ENCODE measurements at regions not wholly inside any gene's neighbourhood (a gene's known extent, or its start where the extent isn't known, plus 50 kb on each side); places are given as distances from the start of the nearest gene placed in this dataset.
"Not testable (repeated sequence)": the region's sequence is repeated elsewhere in the genome, so short reads cannot be mapped to it uniquely, and the experiment has no call there.

- CTCF ChIA-PET: no interaction called here
Observed at GRCh38 chr11:106306942-106307341, 229.5 kb downstream of the AASDHPPT start.

GRCh38 chr11:106309070-106309684, 231.7 kb downstream of the AASDHPPT start:
- no peak for DNase-seq
- ChIA-PET CTCF (no interaction called here), POLR2A (no interaction called here)
- Histone ChIP-seq H3K27me3 (replicated peaks in 2 of 5; ENCODE audit: control insufficient read depth in 4 of 5, insufficient read depth in 5 of 5, low read length in 4 of 5) (no peaks in the 10 kb centered on the region), H3K9me3 (ENCODE audit: control extremely low read depth in 1 of 5, control insufficient read depth in 4 of 5, insufficient read depth in 2 of 5, low read depth in 1 of 5, low read length in 4 of 5) (no peaks in the 10 kb centered on the region), H3K4me1 (ENCODE audit: control extremely low read depth in 1 of 4, control insufficient read depth in 4 of 4, insufficient read depth in 4 of 4, low read length in 3 of 4) (peaks cover 0 to 3% (median 0%) of the 10 kb centered on the region in 4 experiments), H3K36me3 (ENCODE audit: control insufficient read depth in 4 of 4, insufficient read depth in 4 of 4, low read length in 3 of 4) (no peaks in the 10 kb centered on the region), H3K4me3 (ENCODE audit: control insufficient read depth in 1 of 7, extremely low read depth in 1 of 7, insufficient read depth in 4 of 7, low read depth in 2 of 7, low read length in 6 of 7) (no peak overlapping the region), H3K27ac (ENCODE audit: insufficient read depth in 1 of 2, low read depth in 1 of 2, low read length in 2 of 2, poor library complexity in 1 of 2, severe bottlenecking in 2 of 2) (no peak overlapping the region)
- no CpG with 5 or more reads among the region's 2 CpGs for WGBS (ENCODE audit: insufficient coverage)

More at GRCh38 chr11:106306942-106307341, 229.5 kb downstream of the AASDHPPT start:
- DNase-seq: no peak
- Histone ChIP-seq H3K9me3 (ENCODE audit: control extremely low read depth in 1 of 5, control insufficient read depth in 4 of 5, insufficient read depth in 2 of 5, low read depth in 1 of 5, low read length in 4 of 5) (peaks cover 0 to 16% (median 4%) of the 10 kb centered on the region in 5 experiments), H3K4me3 (ENCODE audit: control insufficient read depth in 1 of 7, extremely low read depth in 1 of 7, insufficient read depth in 4 of 7, low read depth in 2 of 7, low read length in 6 of 7) (no peak overlapping the region), H3K27ac (ENCODE audit: insufficient read depth in 1 of 2, low read depth in 1 of 2, low read length in 2 of 2, poor library complexity in 1 of 2, severe bottlenecking in 2 of 2) (no peak overlapping the region), H3K4me1 (ENCODE audit: control extremely low read depth in 1 of 4, control insufficient read depth in 4 of 4, insufficient read depth in 4 of 4, low read length in 3 of 4) (peaks cover 0 to 3% (median 0%) of the 10 kb centered on the region in 4 experiments), H3K27me3 (replicated peaks in 2 of 5; ENCODE audit: control insufficient read depth in 4 of 5, insufficient read depth in 5 of 5, low read length in 4 of 5) (no peaks in the 10 kb centered on the region), H3K36me3 (ENCODE audit: control insufficient read depth in 4 of 4, insufficient read depth in 4 of 4, low read length in 3 of 4) (no peaks in the 10 kb centered on the region)
- POLR2A ChIA-PET: no interaction called here

GRCh38 chr11:106311531-106312230, 234.2 kb downstream of the AASDHPPT start:
- ChIA-PET CTCF (no interaction called here), POLR2A (no interaction called here)
- Histone ChIP-seq H3K27ac (ENCODE audit: insufficient read depth in 1 of 2, low read depth in 1 of 2, low read length in 2 of 2, poor library complexity in 1 of 2, severe bottlenecking in 2 of 2) (no peak overlapping the region), H3K4me1 (ENCODE audit: control extremely low read depth in 1 of 4, control insufficient read depth in 4 of 4, insufficient read depth in 4 of 4, low read length in 3 of 4) (peaks cover 0 to 3% (median 0%) of the 10 kb centered on the region in 4 experiments), H3K36me3 (ENCODE audit: control insufficient read depth in 4 of 4, insufficient read depth in 4 of 4, low read length in 3 of 4) (no peaks in the 10 kb centered on the region), H3K4me3 (ENCODE audit: control insufficient read depth in 1 of 7, extremely low read depth in 1 of 7, insufficient read depth in 4 of 7, low read depth in 2 of 7, low read length in 6 of 7) (no peak overlapping the region), H3K27me3 (replicated peaks in 2 of 5; ENCODE audit: control insufficient read depth in 4 of 5, insufficient read depth in 5 of 5, low read length in 4 of 5) (no peaks in the 10 kb centered on the region), H3K9me3 (ENCODE audit: control extremely low read depth in 1 of 5, control insufficient read depth in 4 of 5, insufficient read depth in 2 of 5, low read depth in 1 of 5, low read length in 4 of 5) (no peaks in the 10 kb centered on the region)
- WGBS (ENCODE audit: insufficient coverage): 76% methylated on average over 2 of the region's 3 CpGs
- no peak for DNase-seq

- POLR2A ChIA-PET, DNase-seq: not testable (repeated sequence)
- WGBS (ENCODE audit: insufficient coverage): 97% methylated on average over 15 of the region's 36 CpGs
Observed at GRCh38 chr11:106317208-106317773, 239.8 kb downstream of the AASDHPPT start.

GRCh38 chr11:106321601-106322000, 244.1 kb downstream of the AASDHPPT start:
- POLR2A ChIA-PET: no interaction called here
- Histone ChIP-seq H3K27me3 (replicated peaks in 2 of 5; ENCODE audit: control insufficient read depth in 4 of 5, insufficient read depth in 5 of 5, low read length in 4 of 5) (no peaks in the 10 kb centered on the region), H3K4me3 (ENCODE audit: control insufficient read depth in 1 of 7, extremely low read depth in 1 of 7, insufficient read depth in 4 of 7, low read depth in 2 of 7, low read length in 6 of 7) (no peak overlapping the region), H3K9me3 (ENCODE audit: control extremely low read depth in 1 of 5, control insufficient read depth in 4 of 5, insufficient read depth in 2 of 5, low read depth in 1 of 5, low read length in 4 of 5) (no peaks in the 10 kb centered on the region), H3K4me1 (ENCODE audit: control extremely low read depth in 1 of 4, control insufficient read depth in 4 of 4, insufficient read depth in 4 of 4, low read length in 3 of 4) (no peaks in the 10 kb centered on the region), H3K36me3 (ENCODE audit: control insufficient read depth in 4 of 4, insufficient read depth in 4 of 4, low read length in 3 of 4) (no peaks in the 10 kb centered on the region), H3K27ac (ENCODE audit: insufficient read depth in 1 of 2, low read depth in 1 of 2, low read length in 2 of 2, poor library complexity in 1 of 2, severe bottlenecking in 2 of 2) (no peak overlapping the region)
- 80% methylated on average over 1 of the region's 1 CpG for WGBS (ENCODE audit: insufficient coverage)
- CTCF ChIA-PET: no interaction called here
- no peak for DNase-seq

More at GRCh38 chr11:106317208-106317773, 239.8 kb downstream of the AASDHPPT start:
- H3K4me3 ChIP-seq (ENCODE audit: control insufficient read depth in 1 of 7, extremely low read depth in 1 of 7, insufficient read depth in 4 of 7, low read depth in 2 of 7, low read length in 6 of 7); H3K27ac ChIP-seq (ENCODE audit: insufficient read depth in 1 of 2, low read depth in 1 of 2, low read length in 2 of 2, poor library complexity in 1 of 2, severe bottlenecking in 2 of 2); CTCF ChIA-PET; H3K27me3 ChIP-seq (replicated peaks in 2 of 5; ENCODE audit: control insufficient read depth in 4 of 5, insufficient read depth in 5 of 5, low read length in 4 of 5); H3K4me1 ChIP-seq (ENCODE audit: control extremely low read depth in 1 of 4, control insufficient read depth in 4 of 4, insufficient read depth in 4 of 4, low read length in 3 of 4); H3K9me3 ChIP-seq (ENCODE audit: control extremely low read depth in 1 of 5, control insufficient read depth in 4 of 5, insufficient read depth in 2 of 5, low read depth in 1 of 5, low read length in 4 of 5); H3K36me3 ChIP-seq (ENCODE audit: control insufficient read depth in 4 of 4, insufficient read depth in 4 of 4, low read length in 3 of 4): not testable (repeated sequence)

- DNase-seq: no peak
- no peak overlapping the region for H3K4me3 ChIP-seq (ENCODE audit: control insufficient read depth in 1 of 7, extremely low read depth in 1 of 7, insufficient read depth in 4 of 7, low read depth in 2 of 7, low read length in 6 of 7)
- no peaks in the 10 kb centered on the region for H3K27me3 ChIP-seq (replicated peaks in 2 of 5; ENCODE audit: control insufficient read depth in 4 of 5, insufficient read depth in 5 of 5, low read length in 4 of 5)
- H3K9me3 ChIP-seq (ENCODE audit: control extremely low read depth in 1 of 5, control insufficient read depth in 4 of 5, insufficient read depth in 2 of 5, low read depth in 1 of 5, low read length in 4 of 5): no peaks in the 10 kb centered on the region
- H3K36me3 ChIP-seq (ENCODE audit: control insufficient read depth in 4 of 4, insufficient read depth in 4 of 4, low read length in 3 of 4): no peaks in the 10 kb centered on the region
- ChIA-PET CTCF (no interaction called here), POLR2A (no interaction called here)
- no peak overlapping the region for H3K27ac ChIP-seq (ENCODE audit: insufficient read depth in 1 of 2, low read depth in 1 of 2, low read length in 2 of 2, poor library complexity in 1 of 2, severe bottlenecking in 2 of 2)
- no peaks in the 10 kb centered on the region for H3K4me1 ChIP-seq (ENCODE audit: control extremely low read depth in 1 of 4, control insufficient read depth in 4 of 4, insufficient read depth in 4 of 4, low read length in 3 of 4)
- 90% methylated on average over 2 of the region's 2 CpGs for WGBS (ENCODE audit: insufficient coverage)
Observed at GRCh38 chr11:106322106-106322505, 244.6 kb downstream of the AASDHPPT start.

- DNase-seq: no peak
- no peak overlapping the region for H3K27ac ChIP-seq (ENCODE audit: insufficient read depth in 1 of 2, low read depth in 1 of 2, low read length in 2 of 2, poor library complexity in 1 of 2, severe bottlenecking in 2 of 2)
- ChIA-PET CTCF (no interaction called here), POLR2A (interaction anchor here (0.5 kb wide), 1 partner anchor 197 kb away, joined by 3 read pairs; no protein-coding TSS in a partner anchor)
- no peak overlapping the region for H3K4me3 ChIP-seq (ENCODE audit: control insufficient read depth in 1 of 7, extremely low read depth in 1 of 7, insufficient read depth in 4 of 7, low read depth in 2 of 7, low read length in 6 of 7)
- H3K27me3 ChIP-seq (replicated peaks in 2 of 5; ENCODE audit: control insufficient read depth in 4 of 5, insufficient read depth in 5 of 5, low read length in 4 of 5): no peaks in the 10 kb centered on the region
- no peaks in the 10 kb centered on the region for H3K9me3 ChIP-seq (ENCODE audit: control extremely low read depth in 1 of 5, control insufficient read depth in 4 of 5, insufficient read depth in 2 of 5, low read depth in 1 of 5, low read length in 4 of 5)
- H3K4me1 ChIP-seq (ENCODE audit: control extremely low read depth in 1 of 4, control insufficient read depth in 4 of 4, insufficient read depth in 4 of 4, low read length in 3 of 4): no peaks in the 10 kb centered on the region
- no CpG with 5 or more reads among the region's 3 CpGs for WGBS (ENCODE audit: insufficient coverage)
- H3K36me3 ChIP-seq (ENCODE audit: control insufficient read depth in 4 of 4, insufficient read depth in 4 of 4, low read length in 3 of 4): no peaks in the 10 kb centered on the region
Observed at GRCh38 chr11:106326087-106326486, 248.6 kb downstream of the AASDHPPT start.

All from common myeloid progenitor, CD34-positive (primary cell).